ENCODE measurements at regions not wholly inside any gene's neighbourhood (a gene's known extent, or its start where the extent isn't known, plus 50 kb on each side); places are given as distances from the start of the nearest gene placed in this dataset.

DNA sequence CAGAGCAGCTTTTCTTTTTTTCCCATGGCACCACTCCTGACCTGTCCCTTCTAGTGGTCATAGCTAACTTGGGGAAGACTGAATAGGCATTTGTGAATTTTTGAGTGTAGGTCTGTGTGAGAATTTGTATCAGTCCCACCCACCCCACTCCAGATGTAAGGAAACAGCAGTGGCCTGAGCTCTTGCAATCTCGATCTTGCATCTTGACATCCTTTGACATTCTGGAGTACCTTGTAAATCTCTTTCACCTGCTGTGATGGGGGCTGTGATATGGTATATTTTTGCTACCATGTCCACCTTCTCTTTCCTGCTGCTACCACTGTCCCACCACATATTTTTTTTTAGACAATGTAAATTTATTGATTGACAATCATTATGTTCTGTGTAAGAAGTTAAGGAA is 289.3 kb downstream of the MAP2K6 start:
- no peak for DNase-seq (ENCODE audit: low spot score)
- no peak for TF ChIP-seq CTCF (IDR thresholded peaks at IDR 0.05; ENCODE audit: extremely low read depth, insufficient read depth, missing control alignments)
- in situ Hi-C loops (cut with MboI; ENCODE audit: low pct_unique_long_range_greater_than_20kb, low sequenced_read_pairs, unreplicated experiment) = no loop called here

DNA sequence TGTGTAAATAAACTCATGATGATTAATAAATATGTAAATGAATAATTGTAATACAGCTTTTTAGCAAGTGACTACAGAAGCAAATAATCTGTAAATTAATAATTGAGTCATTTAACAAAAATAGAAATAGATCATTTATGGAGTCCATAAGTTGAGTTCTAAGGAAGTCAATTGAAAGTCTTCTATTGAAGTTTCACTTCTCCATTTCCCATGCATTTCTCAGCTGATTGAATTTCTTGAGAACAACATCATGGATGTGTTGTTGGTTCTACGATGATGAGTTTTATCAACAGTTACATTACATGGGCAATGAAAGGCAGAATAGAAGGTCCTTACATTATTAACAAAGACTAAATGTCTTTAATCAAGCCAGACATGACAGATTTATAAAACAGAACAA is 290.4 kb downstream of the MAP2K6 start:
- in situ Hi-C loops (cut with MboI; ENCODE audit: low pct_unique_long_range_greater_than_20kb, low sequenced_read_pairs, unreplicated experiment) = no loop called here

GRCh38 chr17:69706127-69706526 is 291.6 kb downstream of the MAP2K6 start:
- in situ Hi-C loops (cut with MboI; ENCODE audit: low pct_unique_long_range_greater_than_20kb, low sequenced_read_pairs, unreplicated experiment) = no loop called here
- no peak for DNase-seq (ENCODE audit: low spot score)
- TF ChIP-seq CTCF (IDR thresholded peaks at IDR 0.05; ENCODE audit: extremely low read depth, insufficient read depth, missing control alignments) = no peak

More for the DNA sequence above, 290.4 kb downstream of the MAP2K6 start:
- no peak for TF ChIP-seq CTCF (IDR thresholded peaks at IDR 0.05; ENCODE audit: extremely low read depth, insufficient read depth, missing control alignments)
- no peak for DNase-seq (ENCODE audit: low spot score)

- in situ Hi-C loops (cut with MboI; ENCODE audit: low pct_unique_long_range_greater_than_20kb, low sequenced_read_pairs, unreplicated experiment) = no loop called here
- no peak for DNase-seq (ENCODE audit: low spot score)
Observed at GRCh38 chr17:69709441-69709840, 294.9 kb downstream of the MAP2K6 start.

GRCh38 chr17:69710926-69711325 is 296.4 kb downstream of the MAP2K6 start:
- in situ Hi-C loops (cut with MboI; ENCODE audit: low pct_unique_long_range_greater_than_20kb, low sequenced_read_pairs, unreplicated experiment) = no loop called here
- no peak for DNase-seq (ENCODE audit: low spot score)
- no peak for TF ChIP-seq CTCF (IDR thresholded peaks at IDR 0.05; ENCODE audit: extremely low read depth, insufficient read depth, missing control alignments)

More at GRCh38 chr17:69709441-69709840, 294.9 kb downstream of the MAP2K6 start:
- no peak for TF ChIP-seq CTCF (IDR thresholded peaks at IDR 0.05; ENCODE audit: extremely low read depth, insufficient read depth, missing control alignments)

DNA sequence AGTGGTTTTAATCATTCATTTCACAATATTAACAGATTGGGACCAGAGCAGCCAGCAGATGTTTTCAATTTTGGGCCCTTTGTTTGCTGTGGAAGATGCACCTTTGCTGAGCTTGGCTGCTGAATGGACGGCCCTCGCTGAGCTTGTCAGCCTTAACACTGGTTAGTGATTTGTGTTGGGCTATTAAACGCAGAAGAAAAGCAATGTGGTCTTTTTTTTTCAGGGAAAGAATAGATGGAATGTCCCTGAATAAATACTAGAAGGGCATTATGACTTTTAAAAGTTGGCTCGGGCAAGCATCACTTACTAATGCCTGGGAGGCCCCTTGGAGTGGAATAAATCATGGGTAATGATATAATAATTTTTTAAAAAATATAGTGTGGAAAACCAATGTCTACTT is 297.0 kb downstream of the MAP2K6 start:
- no peak for DNase-seq (ENCODE audit: low spot score)
- TF ChIP-seq CTCF (IDR thresholded peaks at IDR 0.05; ENCODE audit: extremely low read depth, insufficient read depth, missing control alignments) = no peak
- in situ Hi-C loops (cut with MboI; ENCODE audit: low pct_unique_long_range_greater_than_20kb, low sequenced_read_pairs, unreplicated experiment) = no loop called here

DNA sequence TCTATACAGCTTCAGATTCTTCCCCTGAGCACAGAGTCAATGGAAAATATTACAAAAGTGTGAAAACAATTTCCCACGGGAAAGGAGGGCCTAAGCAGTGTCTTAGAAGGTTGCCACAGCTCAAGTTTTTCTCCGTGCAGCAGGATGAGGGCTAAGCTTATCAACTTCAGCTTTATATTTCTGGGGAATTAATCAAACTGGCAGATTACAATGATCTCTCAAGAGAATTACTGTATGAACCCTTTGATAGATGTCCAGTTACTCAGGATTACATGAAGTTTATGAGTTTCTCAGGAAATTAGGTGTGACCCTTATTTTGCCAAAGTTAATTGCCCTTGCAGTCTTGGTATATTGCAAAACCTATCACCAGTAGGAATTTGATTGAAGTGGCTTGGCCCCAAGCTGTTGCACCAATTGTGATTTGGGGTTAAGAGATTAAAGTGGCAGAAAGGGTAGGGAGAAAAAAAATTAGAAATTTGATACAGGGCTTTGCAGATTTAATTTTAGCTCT is 298.4 kb downstream of the MAP2K6 start:
- in situ Hi-C loops (cut with MboI; ENCODE audit: low pct_unique_long_range_greater_than_20kb, low sequenced_read_pairs, unreplicated experiment) = no loop called here
- no peak for TF ChIP-seq CTCF (IDR thresholded peaks at IDR 0.05; ENCODE audit: extremely low read depth, insufficient read depth, missing control alignments)
- no peak for DNase-seq (ENCODE audit: low spot score)
